ENCODE measurements at regions not wholly inside any gene's neighbourhood (a gene's known extent, or its start where the extent isn't known, plus 50 kb on each side); places are given as distances from the start of the nearest gene placed in this dataset.

DNA sequence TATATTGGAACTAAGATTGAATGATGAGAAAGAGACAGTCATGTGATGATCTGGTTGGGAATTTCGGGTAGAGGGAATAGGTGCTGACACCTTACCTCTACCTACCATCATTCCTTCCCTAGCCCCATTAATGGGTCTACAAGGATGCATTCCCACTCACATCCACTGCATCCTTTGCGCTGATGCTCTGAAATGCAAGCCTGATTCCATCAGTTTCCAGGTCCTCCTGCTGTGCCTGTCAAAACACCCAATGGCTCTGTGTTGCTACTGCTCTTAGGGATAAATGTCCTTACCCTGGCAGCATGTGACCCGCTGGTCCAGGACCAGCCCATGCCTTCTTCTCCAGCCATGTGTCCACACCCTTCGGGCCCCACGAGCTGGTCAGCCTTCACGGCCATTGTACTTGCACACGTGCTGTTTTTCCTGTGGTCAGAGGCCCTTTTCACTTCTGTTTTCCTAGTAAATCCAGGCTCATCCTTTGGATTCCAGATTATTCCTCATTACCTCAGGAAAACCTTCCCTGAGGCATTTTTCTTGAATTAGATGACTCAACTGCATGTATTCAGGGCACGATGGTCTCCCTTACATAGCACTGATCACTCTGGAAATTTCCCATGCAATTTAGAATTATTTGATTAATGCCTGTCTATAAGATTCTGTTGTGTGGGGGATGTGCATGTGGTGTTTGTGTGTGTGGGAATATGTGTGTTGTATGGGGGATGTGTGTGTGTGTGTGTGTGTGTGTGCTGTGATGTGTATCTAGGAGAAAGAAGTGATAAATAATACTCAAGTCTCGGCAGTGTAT, 185.0 kb downstream of the DIRAS2 start (continued):
- no peak for TF ChIP-seq CBX5 (IDR thresholded peaks at IDR 0.05; ENCODE audit: low read depth, low read length)
- TF ChIP-seq GABPA (IDR thresholded peaks at IDR 0.05; ENCODE audit: borderline replicate concordance, insufficient read depth, low read length): no peak
- TF ChIP-seq MAFK (IDR thresholded peaks at IDR 0.05; ENCODE audit: low read depth, low read length): no peak
- TF ChIP-seq RFX5 (IDR thresholded peaks at IDR 0.05; ENCODE audit: borderline replicate concordance, low read depth, low read length): no peak

Measured in H1 (cell line).